OCI-LY1 (cell line): ENCODE measurements at regions not wholly inside any gene's neighbourhood (a gene's known extent, or its start where the extent isn't known, plus 50 kb on each side); places are given as distances from the start of the nearest gene placed in this dataset.
"Not testable (repeated sequence)": the region's sequence is repeated elsewhere in the genome, so short reads cannot be mapped to it uniquely, and the experiment has no call there.

Source experiments
- H2AFZ ChIP-seq: fragments of 200-600 bp; sonication (generic), shearing (Covaris generic); 2 replicates; pipeline ENCODE4 v1.6.0; 2014; ENCODE audit warnings: antibody characterized with exemption, mild to moderate bottlenecking, low read length
- H3F3A ChIP-seq: fragments of 200-600 bp; sonication (generic), shearing (Covaris generic); 2 replicates; pipeline ENCODE4 v1.6.0; 2014; ENCODE audit warnings: mild to moderate bottlenecking, antibody characterized with exemption, low read length, moderate library complexity; ENCODE audit not compliant: insufficient read depth
- H3K27ac ChIP-seq: fragments of 200-600 bp; sonication (generic); 2 replicates; pipeline ENCODE4 v1.5.1; 2014; ENCODE audit warnings: low read length, mixed run types, mild to moderate bottlenecking, low read depth; ENCODE audit not compliant: poor library complexity, severe bottlenecking
- H3K27me3 ChIP-seq: fragments of 200-600 bp; sonication (generic); 2 replicates; pipeline ENCODE4 v1.6.0; 2014; ENCODE audit warnings: antibody characterized with exemption, mild to moderate bottlenecking, low read length, moderate library complexity; ENCODE audit not compliant: insufficient read depth
- H3K36me3 ChIP-seq: fragments of 200-600 bp; sonication (generic); 2 replicates; pipeline ENCODE4 v1.6.1; 2014; ENCODE audit warnings: mild to moderate bottlenecking, antibody characterized with exemption, low read length, moderate library complexity, mixed read lengths; ENCODE audit not compliant: insufficient read depth
- H3K4me1 ChIP-seq: fragments of 200-600 bp; sonication (generic); 2 replicates; pipeline ENCODE4 v1.5.1; 2014; ENCODE audit warnings: mild to moderate bottlenecking, low read length, moderate library complexity; ENCODE audit not compliant: insufficient read depth, severe bottlenecking
- H3K4me2 ChIP-seq: fragments of 200-600 bp; sonication (generic), shearing (Covaris generic); 2 replicates; pipeline ENCODE4 v1.6.1; 2014; ENCODE audit warnings: low read length
- H3K4me3 ChIP-seq: fragments of 200-600 bp; sonication (generic); 2 replicates; pipeline ENCODE4 v1.5.1; 2014; ENCODE audit warnings: low read length, low read depth, mild to moderate bottlenecking, mixed read lengths; ENCODE audit not compliant: poor library complexity, severe bottlenecking
- H3K79me2 ChIP-seq: fragments of 200-600 bp; shearing (Covaris generic); 2 replicates; pipeline ENCODE4 v1.6.1; 2016; ENCODE audit warnings: mixed run types, low read length, mixed read lengths; ENCODE audit not compliant: insufficient read depth
- H3K9ac ChIP-seq: fragments of 200-600 bp; sonication (generic), shearing (Covaris generic); 2 replicates; pipeline ENCODE4 v1.6.1; 2014; ENCODE audit warnings: mild to moderate bottlenecking, low read length, mixed read lengths
- H3K9me2 ChIP-seq: fragments of 200-600 bp; sonication (generic), shearing (Covaris generic); 2 replicates; pipeline ENCODE4 v1.6.1; 2014; ENCODE audit warnings: low read depth, mild to moderate bottlenecking, low read length, mixed read lengths
- H3K9me3 ChIP-seq: fragments of 200-600 bp; shearing (Covaris generic); 2 replicates; pipeline ENCODE4 v1.6.1; 2014; ENCODE audit warnings: low read length, mixed read lengths
- H4K20me1 ChIP-seq: fragments of 200-600 bp; sonication (generic), shearing (Covaris generic); 2 replicates; pipeline ENCODE4 v1.6.0; 2016; ENCODE audit warnings: mild to moderate bottlenecking, low read length; ENCODE audit not compliant: insufficient read depth
- CTCF ChIP-seq: fragments of 200-600 bp; sonication (generic), shearing (Covaris generic); IDR thresholded peaks from 2 replicates; pipeline ENCODE4 v1.5.1; 2017; ENCODE audit warnings: mild to moderate bottlenecking, antibody characterized with exemption, low read length, moderate library complexity, mixed read lengths
- EZH2 ChIP-seq: fragments of 200-600 bp; sonication (generic), shearing (Covaris generic); IDR thresholded peaks from 2 replicates; pipeline ENCODE4 v1.8.0; 2017; ENCODE audit warnings: borderline replicate concordance, mixed run types, mild to moderate bottlenecking, antibody characterized with exemption, low read length, moderate library complexity, mixed read lengths

- TF ChIP-seq CTCF, result peak; percentile 39; the same call in 1 of the 2 replicates
- TF ChIP-seq EZH2, result no peak
- Histone ChIP-seq H3K36me3 (no peaks in the 10 kb centered on the region), H3K9me2 (no peaks in the 10 kb centered on the region), H3K79me2 (no peaks in the 10 kb centered on the region), H3K9me3 (no peaks in the 10 kb centered on the region), H3K27ac (no peak overlapping the region), H3K4me1 (peaks cover 15% of the 10 kb centered on the region), H3K4me2 (no peak overlapping the region), H3K27me3 (no peaks in the 10 kb centered on the region), H3K9ac (no peak overlapping the region), H4K20me1 (no peaks in the 10 kb centered on the region), H3K4me3 (no peak overlapping the region), H3F3A (no peaks in the 10 kb centered on the region), H2AFZ (no peak overlapping the region)
These were observed 91.8 kb upstream of the POU3F4 start for GRCh38 chrX:83416273-83416672.

GRCh38 chrX:83419030-83419792 is 88.9 kb upstream of the POU3F4 start:
- Histone ChIP-seq H3K27ac (peak overlapping the region; percentile 3), H3K9me2 (no peaks in the 10 kb centered on the region), H2AFZ (no peak overlapping the region), H3K4me1 (peaks cover 15% of the 10 kb centered on the region), H3K27me3 (no peaks in the 10 kb centered on the region), H3K9me3 (no peaks in the 10 kb centered on the region), H3K36me3 (no peaks in the 10 kb centered on the region), H3F3A (no peaks in the 10 kb centered on the region), H3K4me2 (peak overlapping the region; percentile 11; the same call in 1 of the 2 replicates), H3K4me3 (peak overlapping the region; percentile 11), H4K20me1 (no peaks in the 10 kb centered on the region), H3K9ac (no peak overlapping the region), H3K79me2 (no peaks in the 10 kb centered on the region)
- TF ChIP-seq EZH2 (no peak), CTCF (no peak)

GRCh38 chrX:83422836-83423235 is 85.3 kb upstream of the POU3F4 start:
- Histone ChIP-seq H4K20me1 (no peaks in the 10 kb centered on the region), H3K4me3 (no peak overlapping the region), H3K9ac (no peak overlapping the region), H3K79me2 (no peaks in the 10 kb centered on the region), H3K4me2 (no peak overlapping the region), H3K4me1 (peaks cover 15% of the 10 kb centered on the region), H3K27ac (no peak overlapping the region), H2AFZ (no peak overlapping the region), H3F3A (no peaks in the 10 kb centered on the region), H3K9me2 (no peaks in the 10 kb centered on the region), H3K9me3 (no peaks in the 10 kb centered on the region), H3K27me3 (no peaks in the 10 kb centered on the region), H3K36me3 (no peaks in the 10 kb centered on the region)
- TF ChIP-seq CTCF (no peak), EZH2 (no peak)

- H3K36me3 ChIP-seq, H3K4me3 ChIP-seq, H3K9ac ChIP-seq, H3K9me2 ChIP-seq, H3K79me2 ChIP-seq, H3F3A ChIP-seq, H3K4me1 ChIP-seq, H4K20me1 ChIP-seq, H3K27me3 ChIP-seq, H3K9me3 ChIP-seq, H3K4me2 ChIP-seq, H2AFZ ChIP-seq, H3K27ac ChIP-seq: not testable (repeated sequence)
These were observed 65.5 kb upstream of the POU3F4 start for GRCh38 chrX:83442552-83442951.
